Suprapubic skin (tissue), 4 donors: ENCODE measurements at regions not wholly inside any gene's neighbourhood (a gene's known extent, or its start where the extent isn't known, plus 50 kb on each side); places are given as distances from the start of the nearest gene placed in this dataset.

Source experiments
- EP300 ChIP-seq: sonication (generic); formaldehyde crosslinking; IDR thresholded peaks from one replicate; pipeline ENCODE4 v1.6.1; 2017; ENCODE audit warnings: antibody characterized with exemption
- POLR2A ChIP-seq, 2 donors: fragments of 450-650 bp; IDR thresholded peaks; one replicate each; pipeline ENCODE4 v1.6.1; 2017; ENCODE audit warnings: antibody characterized with exemption in 2 of 2, mild to moderate bottlenecking in 2 of 2, moderate library complexity in 2 of 2
- POLR2AphosphoS5 ChIP-seq, 3 donors: sonication (generic); formaldehyde crosslinking; IDR thresholded peaks; one replicate each; pipeline ENCODE4 v1.6.1; 2017; ENCODE audit warnings: antibody characterized with exemption in 3 of 3
- TF ChIP-seq, protein P1 (sequence below), 2 donors: fragments of 200-600 bp in 1 of 2; fragments of 450-650 bp in 1 of 2; sonication (generic) in 1 of 2; IDR thresholded peaks; one replicate each; pipeline ENCODE4 v1.5.1; 2016 to 2019; ENCODE audit warnings: antibody characterized with exemption in 2 of 2, mild to moderate bottlenecking in 1 of 2, moderate library complexity in 1 of 2

DNA sequence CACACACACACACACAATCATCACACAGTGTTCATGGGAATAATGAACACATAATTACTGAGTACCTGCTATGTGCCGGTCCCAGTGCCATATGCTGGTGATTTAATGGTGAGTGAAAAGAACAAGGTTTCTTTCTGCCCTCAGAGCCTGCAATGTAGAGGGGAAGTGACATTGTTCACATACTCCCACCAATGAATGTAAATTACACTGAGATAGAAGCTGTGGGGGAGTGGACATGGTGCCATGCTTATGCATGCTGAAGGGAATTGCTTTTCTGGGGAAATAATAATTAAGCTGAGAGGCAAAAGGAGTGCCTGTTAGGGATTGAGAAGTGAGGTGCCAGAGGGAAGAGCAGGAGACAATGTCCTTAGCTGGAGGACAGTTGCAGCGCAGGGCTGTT, 175.1 kb downstream of the MFSD1 start:
- TF ChIP-seq, protein P1, sequence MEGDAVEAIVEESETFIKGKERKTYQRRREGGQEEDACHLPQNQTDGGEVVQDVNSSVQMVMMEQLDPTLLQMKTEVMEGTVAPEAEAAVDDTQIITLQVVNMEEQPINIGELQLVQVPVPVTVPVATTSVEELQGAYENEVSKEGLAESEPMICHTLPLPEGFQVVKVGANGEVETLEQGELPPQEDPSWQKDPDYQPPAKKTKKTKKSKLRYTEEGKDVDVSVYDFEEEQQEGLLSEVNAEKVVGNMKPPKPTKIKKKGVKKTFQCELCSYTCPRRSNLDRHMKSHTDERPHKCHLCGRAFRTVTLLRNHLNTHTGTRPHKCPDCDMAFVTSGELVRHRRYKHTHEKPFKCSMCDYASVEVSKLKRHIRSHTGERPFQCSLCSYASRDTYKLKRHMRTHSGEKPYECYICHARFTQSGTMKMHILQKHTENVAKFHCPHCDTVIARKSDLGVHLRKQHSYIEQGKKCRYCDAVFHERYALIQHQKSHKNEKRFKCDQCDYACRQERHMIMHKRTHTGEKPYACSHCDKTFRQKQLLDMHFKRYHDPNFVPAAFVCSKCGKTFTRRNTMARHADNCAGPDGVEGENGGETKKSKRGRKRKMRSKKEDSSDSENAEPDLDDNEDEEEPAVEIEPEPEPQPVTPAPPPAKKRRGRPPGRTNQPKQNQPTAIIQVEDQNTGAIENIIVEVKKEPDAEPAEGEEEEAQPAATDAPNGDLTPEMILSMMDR (IDR thresholded peaks at IDR 0.05): no peak
- TF ChIP-seq POLR2AphosphoS5 (IDR thresholded peaks at IDR 0.05): no peak
- no peak for TF ChIP-seq POLR2A (IDR thresholded peaks at IDR 0.05)
- no peak for TF ChIP-seq EP300
